ENCODE measurements at regions not wholly inside any gene's neighbourhood (a gene's known extent, or its start where the extent isn't known, plus 50 kb on each side); places are given as distances from the start of the nearest gene placed in this dataset.

DNA sequence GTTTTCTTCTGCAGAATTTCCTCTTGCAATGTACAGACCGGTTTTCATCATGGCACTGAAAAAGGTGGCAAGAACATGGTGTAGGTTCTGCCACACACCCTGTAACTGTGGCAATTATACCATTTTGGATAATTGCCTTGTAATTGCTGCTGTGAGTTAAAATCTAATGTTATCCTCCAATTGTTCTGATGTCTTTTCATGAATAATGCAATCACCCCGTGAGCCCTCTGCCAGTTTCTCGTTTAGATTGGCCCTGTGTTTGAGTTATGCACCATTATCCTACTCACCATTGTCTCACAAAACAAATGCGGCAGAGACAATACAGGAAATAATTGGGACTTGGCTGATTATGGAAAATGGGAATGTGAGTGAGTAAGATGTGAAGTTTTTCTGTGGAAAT, 61.8 kb upstream of the MTNR1B start:
- no peaks in the 10 kb centered on the region; the same call in 1 of the 2 replicates for H3K27me3 ChIP-seq (replicated peaks; ENCODE audit: control insufficient read depth, insufficient read depth, low read length)
- H3K36me3 ChIP-seq (ENCODE audit: control insufficient read depth, insufficient read depth, low read length): no peaks in the 10 kb centered on the region
- no peak overlapping the region for H3K4me3 ChIP-seq (replicated peaks; ENCODE audit: low read depth, low read length)
- TF ChIP-seq, protein P1, sequence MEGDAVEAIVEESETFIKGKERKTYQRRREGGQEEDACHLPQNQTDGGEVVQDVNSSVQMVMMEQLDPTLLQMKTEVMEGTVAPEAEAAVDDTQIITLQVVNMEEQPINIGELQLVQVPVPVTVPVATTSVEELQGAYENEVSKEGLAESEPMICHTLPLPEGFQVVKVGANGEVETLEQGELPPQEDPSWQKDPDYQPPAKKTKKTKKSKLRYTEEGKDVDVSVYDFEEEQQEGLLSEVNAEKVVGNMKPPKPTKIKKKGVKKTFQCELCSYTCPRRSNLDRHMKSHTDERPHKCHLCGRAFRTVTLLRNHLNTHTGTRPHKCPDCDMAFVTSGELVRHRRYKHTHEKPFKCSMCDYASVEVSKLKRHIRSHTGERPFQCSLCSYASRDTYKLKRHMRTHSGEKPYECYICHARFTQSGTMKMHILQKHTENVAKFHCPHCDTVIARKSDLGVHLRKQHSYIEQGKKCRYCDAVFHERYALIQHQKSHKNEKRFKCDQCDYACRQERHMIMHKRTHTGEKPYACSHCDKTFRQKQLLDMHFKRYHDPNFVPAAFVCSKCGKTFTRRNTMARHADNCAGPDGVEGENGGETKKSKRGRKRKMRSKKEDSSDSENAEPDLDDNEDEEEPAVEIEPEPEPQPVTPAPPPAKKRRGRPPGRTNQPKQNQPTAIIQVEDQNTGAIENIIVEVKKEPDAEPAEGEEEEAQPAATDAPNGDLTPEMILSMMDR (IDR thresholded peaks at IDR 0.05; ENCODE audit: insufficient read depth, low read length, poor library complexity, severe bottlenecking): no peak
- no peak for DNase-seq (ENCODE audit: extremely low read depth, insufficient read length)

DNA sequence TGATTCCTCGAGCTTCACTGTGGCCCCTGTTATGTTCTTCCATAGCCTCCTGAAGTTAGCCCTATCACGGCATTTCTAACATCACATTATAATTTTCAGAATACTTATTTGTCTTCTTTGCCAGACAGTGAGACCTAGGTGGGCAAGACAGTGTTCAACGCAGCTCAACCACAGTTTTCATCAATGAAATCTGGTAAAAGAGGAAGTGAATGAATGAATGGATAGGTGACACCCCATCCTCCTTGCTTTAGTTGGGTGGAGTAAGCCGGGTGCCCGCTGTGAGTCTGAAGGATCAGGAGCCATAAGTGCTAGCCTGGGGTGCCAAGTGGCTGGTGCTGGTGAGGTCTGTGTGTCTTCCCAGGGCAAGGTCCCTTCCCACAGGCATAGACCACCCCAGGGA, 60.2 kb upstream of the MTNR1B start:
- Histone ChIP-seq H3K4me3 (replicated peaks; ENCODE audit: low read depth, low read length) (no peak overlapping the region), H3K36me3 (ENCODE audit: control insufficient read depth, insufficient read depth, low read length) (no peaks in the 10 kb centered on the region; the same call in 1 of the 2 replicates), H3K27me3 (replicated peaks; ENCODE audit: control insufficient read depth, insufficient read depth, low read length) (no peaks in the 10 kb centered on the region; the same call in 1 of the 2 replicates)
- TF ChIP-seq, protein P1 (IDR thresholded peaks at IDR 0.05; ENCODE audit: insufficient read depth, low read length, poor library complexity, severe bottlenecking): no peak
- DNase-seq (ENCODE audit: extremely low read depth, insufficient read length): no peak

DNA sequence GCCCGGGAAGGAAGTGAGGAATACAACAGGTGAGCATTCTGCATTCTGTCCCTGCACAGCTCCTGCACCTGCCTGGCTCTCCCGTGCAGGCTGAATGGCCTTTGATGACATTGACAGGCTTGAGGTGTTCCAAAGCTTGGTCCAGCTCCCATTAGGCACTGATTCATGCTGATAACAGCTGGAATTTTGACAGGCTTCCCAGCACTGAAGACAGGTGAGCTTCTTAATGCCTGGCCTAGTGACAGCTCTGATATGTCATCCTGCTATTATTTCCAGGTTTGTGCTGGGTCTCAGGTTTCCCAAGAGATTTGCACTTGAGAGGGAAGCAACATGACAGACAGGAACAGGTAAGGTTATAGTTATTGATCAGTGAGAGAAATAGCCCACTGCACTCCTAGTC, 58.0 kb upstream of the MTNR1B start:
- no peak overlapping the region for H3K4me3 ChIP-seq (replicated peaks; ENCODE audit: low read depth, low read length)
- TF ChIP-seq, protein P1 (IDR thresholded peaks at IDR 0.05; ENCODE audit: insufficient read depth, low read length, poor library complexity, severe bottlenecking): no peak
- no peak for DNase-seq (ENCODE audit: extremely low read depth, insufficient read length)
- no peaks in the 10 kb centered on the region; the same call in 1 of the 2 replicates for H3K27me3 ChIP-seq (replicated peaks; ENCODE audit: control insufficient read depth, insufficient read depth, low read length)
- no peaks in the 10 kb centered on the region; the same call in 1 of the 2 replicates for H3K36me3 ChIP-seq (ENCODE audit: control insufficient read depth, insufficient read depth, low read length)

DNA sequence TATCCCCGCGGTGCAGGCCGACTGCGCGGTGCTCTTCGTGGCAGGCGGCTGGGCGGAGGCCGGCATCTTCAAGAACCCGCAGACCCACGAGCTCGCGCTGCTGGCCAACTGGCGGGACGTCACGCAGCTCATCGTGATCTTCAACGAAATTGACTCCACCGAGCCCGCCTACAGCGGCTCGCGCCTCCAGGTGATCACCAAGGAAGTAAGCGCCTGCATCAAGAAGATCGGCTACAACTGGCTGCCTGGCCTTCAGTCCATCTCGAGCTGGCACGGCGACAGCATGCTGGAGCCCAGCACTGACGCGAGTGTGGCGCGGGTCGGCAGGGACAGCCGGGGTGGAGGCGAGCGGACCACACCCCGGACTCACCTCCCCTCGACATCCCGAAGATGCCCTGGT, 53.9 kb upstream of the MTNR1B start:
- TF ChIP-seq, protein P1 (IDR thresholded peaks at IDR 0.05; ENCODE audit: insufficient read depth, low read length, poor library complexity, severe bottlenecking): no peak
- no peak overlapping the region for H3K4me3 ChIP-seq (replicated peaks; ENCODE audit: low read depth, low read length)
- H3K27me3 ChIP-seq (replicated peaks; ENCODE audit: control insufficient read depth, insufficient read depth, low read length): no peaks in the 10 kb centered on the region; the same call in 1 of the 2 replicates
- no peaks in the 10 kb centered on the region; the same call in 1 of the 2 replicates for H3K36me3 ChIP-seq (ENCODE audit: control insufficient read depth, insufficient read depth, low read length)
- peak; percentile 3 for DNase-seq (ENCODE audit: extremely low read depth, insufficient read length)

DNA sequence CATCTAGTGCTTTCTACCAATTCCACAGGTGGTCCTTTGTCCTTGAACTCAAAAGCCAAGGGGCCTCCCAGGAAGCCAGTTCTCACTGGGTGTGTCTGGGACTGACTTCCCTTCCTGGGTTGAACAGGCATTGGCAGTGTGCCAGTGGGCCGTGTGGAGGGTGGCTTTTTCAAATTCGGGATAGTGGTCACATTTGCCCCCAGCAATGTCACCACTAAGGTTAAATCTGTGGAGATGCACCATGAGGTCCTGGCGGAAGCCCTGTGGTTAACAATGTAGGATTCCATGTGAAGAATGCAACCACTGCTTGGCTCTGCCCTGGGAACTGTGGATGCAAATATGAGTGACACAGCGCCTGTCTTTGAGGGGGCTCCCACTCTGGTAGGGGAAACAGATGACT, 53.2 kb upstream of the MTNR1B start:
- TF ChIP-seq, protein P1 (IDR thresholded peaks at IDR 0.05; ENCODE audit: insufficient read depth, low read length, poor library complexity, severe bottlenecking): no peak
- no peak for DNase-seq (ENCODE audit: extremely low read depth, insufficient read length)
- Histone ChIP-seq H3K36me3 (ENCODE audit: control insufficient read depth, insufficient read depth, low read length) (no peaks in the 10 kb centered on the region; the same call in 1 of the 2 replicates), H3K4me3 (replicated peaks; ENCODE audit: low read depth, low read length) (no peak overlapping the region), H3K27me3 (replicated peaks; ENCODE audit: control insufficient read depth, insufficient read depth, low read length) (no peaks in the 10 kb centered on the region; the same call in 1 of the 2 replicates)

DNA sequence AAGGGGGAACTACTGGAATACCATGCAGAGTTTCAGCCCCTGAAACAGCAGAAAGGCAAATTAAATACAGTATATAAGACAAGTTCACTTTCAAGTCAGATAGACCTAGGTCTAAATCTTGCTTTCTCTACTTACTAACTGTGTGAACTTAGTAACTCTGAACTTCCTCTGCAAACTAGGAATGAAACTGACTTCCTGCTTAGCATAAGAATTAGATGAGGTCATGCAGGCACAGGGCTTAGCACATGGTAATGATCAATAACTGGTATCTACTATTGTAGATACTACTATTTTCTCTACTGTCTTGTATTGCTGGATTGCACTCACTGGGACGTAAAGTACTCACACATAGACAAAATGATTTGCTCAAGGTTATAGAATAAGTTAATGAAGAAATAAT, 51.5 kb upstream of the MTNR1B start:
- DNase-seq (ENCODE audit: extremely low read depth, insufficient read length): no peak
- no peaks in the 10 kb centered on the region for H3K27me3 ChIP-seq (replicated peaks; ENCODE audit: control insufficient read depth, insufficient read depth, low read length)
- H3K36me3 ChIP-seq (ENCODE audit: control insufficient read depth, insufficient read depth, low read length): no peaks in the 10 kb centered on the region; the same call in 1 of the 2 replicates
- H3K4me3 ChIP-seq (replicated peaks; ENCODE audit: low read depth, low read length): no peak overlapping the region
- TF ChIP-seq, protein P1 (IDR thresholded peaks at IDR 0.05; ENCODE audit: insufficient read depth, low read length, poor library complexity, severe bottlenecking): no peak
